ENCODE measurements at regions not wholly inside any gene's neighbourhood (a gene's known extent, or its start where the extent isn't known, plus 50 kb on each side); places are given as distances from the start of the nearest gene placed in this dataset.

DNA sequence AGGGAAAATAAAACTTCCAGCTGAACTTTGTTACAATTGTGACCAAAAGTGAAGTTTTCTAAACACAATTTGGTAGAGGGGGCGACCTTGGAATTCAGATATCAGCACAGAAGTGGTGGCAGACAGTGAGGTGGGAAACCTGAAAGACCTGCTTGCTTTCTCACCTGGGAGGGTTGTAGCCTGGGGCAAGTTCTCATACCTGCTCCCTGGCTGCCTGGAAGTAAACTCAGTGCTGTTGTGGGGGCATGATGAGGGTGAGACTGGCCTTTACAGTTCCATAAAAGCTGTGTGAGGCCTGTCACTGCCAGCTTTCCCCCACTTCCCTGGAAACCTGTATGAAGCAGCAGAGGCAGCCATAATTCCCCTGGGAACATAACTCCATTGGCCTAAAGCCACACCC, 1180.2 kb downstream of the FAM133A start:
- TF ChIP-seq, protein P1, sequence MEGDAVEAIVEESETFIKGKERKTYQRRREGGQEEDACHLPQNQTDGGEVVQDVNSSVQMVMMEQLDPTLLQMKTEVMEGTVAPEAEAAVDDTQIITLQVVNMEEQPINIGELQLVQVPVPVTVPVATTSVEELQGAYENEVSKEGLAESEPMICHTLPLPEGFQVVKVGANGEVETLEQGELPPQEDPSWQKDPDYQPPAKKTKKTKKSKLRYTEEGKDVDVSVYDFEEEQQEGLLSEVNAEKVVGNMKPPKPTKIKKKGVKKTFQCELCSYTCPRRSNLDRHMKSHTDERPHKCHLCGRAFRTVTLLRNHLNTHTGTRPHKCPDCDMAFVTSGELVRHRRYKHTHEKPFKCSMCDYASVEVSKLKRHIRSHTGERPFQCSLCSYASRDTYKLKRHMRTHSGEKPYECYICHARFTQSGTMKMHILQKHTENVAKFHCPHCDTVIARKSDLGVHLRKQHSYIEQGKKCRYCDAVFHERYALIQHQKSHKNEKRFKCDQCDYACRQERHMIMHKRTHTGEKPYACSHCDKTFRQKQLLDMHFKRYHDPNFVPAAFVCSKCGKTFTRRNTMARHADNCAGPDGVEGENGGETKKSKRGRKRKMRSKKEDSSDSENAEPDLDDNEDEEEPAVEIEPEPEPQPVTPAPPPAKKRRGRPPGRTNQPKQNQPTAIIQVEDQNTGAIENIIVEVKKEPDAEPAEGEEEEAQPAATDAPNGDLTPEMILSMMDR (conservative IDR thresholded peaks at IDR 0.05; ENCODE audit: low read depth in 2 of 2), result no peak
- TF ChIP-seq POLR2AphosphoS5 (IDR thresholded peaks at IDR 0.05; ENCODE audit: low read depth) (no peak), EZH2 (IDR thresholded peaks at IDR 0.05; ENCODE audit: low read depth, unreplicated experiment) (no peak), CREB1 (CRISPR knock-in tag; IDR thresholded peaks at IDR 0.05; ENCODE audit: low read depth) (no peak), ZNF331 (CRISPR knock-in tag; IDR thresholded peaks at IDR 0.05; ENCODE audit: low read depth) (no peak), EZH2phosphoT487 (IDR thresholded peaks at IDR 0.05; ENCODE audit: unreplicated experiment) (no peak), JUNB (IDR thresholded peaks at IDR 0.05; ENCODE audit: unreplicated experiment) (no peak), ZNF114 (CRISPR knock-in tag; IDR thresholded peaks at IDR 0.05) (no peak)
- TF ChIP-seq, protein P2, sequence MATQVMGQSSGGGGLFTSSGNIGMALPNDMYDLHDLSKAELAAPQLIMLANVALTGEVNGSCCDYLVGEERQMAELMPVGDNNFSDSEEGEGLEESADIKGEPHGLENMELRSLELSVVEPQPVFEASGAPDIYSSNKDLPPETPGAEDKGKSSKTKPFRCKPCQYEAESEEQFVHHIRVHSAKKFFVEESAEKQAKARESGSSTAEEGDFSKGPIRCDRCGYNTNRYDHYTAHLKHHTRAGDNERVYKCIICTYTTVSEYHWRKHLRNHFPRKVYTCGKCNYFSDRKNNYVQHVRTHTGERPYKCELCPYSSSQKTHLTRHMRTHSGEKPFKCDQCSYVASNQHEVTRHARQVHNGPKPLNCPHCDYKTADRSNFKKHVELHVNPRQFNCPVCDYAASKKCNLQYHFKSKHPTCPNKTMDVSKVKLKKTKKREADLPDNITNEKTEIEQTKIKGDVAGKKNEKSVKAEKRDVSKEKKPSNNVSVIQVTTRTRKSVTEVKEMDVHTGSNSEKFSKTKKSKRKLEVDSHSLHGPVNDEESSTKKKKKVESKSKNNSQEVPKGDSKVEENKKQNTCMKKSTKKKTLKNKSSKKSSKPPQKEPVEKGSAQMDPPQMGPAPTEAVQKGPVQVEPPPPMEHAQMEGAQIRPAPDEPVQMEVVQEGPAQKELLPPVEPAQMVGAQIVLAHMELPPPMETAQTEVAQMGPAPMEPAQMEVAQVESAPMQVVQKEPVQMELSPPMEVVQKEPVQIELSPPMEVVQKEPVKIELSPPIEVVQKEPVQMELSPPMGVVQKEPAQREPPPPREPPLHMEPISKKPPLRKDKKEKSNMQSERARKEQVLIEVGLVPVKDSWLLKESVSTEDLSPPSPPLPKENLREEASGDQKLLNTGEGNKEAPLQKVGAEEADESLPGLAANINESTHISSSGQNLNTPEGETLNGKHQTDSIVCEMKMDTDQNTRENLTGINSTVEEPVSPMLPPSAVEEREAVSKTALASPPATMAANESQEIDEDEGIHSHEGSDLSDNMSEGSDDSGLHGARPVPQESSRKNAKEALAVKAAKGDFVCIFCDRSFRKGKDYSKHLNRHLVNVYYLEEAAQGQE (IDR thresholded peaks at IDR 0.05; ENCODE audit: unreplicated experiment), result no peak
- TF ChIP-seq, protein P3, sequence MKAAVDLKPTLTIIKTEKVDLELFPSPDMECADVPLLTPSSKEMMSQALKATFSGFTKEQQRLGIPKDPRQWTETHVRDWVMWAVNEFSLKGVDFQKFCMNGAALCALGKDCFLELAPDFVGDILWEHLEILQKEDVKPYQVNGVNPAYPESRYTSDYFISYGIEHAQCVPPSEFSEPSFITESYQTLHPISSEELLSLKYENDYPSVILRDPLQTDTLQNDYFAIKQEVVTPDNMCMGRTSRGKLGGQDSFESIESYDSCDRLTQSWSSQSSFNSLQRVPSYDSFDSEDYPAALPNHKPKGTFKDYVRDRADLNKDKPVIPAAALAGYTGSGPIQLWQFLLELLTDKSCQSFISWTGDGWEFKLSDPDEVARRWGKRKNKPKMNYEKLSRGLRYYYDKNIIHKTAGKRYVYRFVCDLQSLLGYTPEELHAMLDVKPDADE (IDR thresholded peaks at IDR 0.05), result no peak

All from GM23338 (cell line).